GM21423 (cell line): ENCODE measurements at regions not wholly inside any gene's neighbourhood (a gene's known extent, or its start where the extent isn't known, plus 50 kb on each side); places are given as distances from the start of the nearest gene placed in this dataset.
A peak's percentile ranks its signal among the peaks of the same experiment; 100 is the strongest.

ENCODE experiments used
- ATAC-seq: cut with Tn5 transposase; IDR thresholded peaks from one replicate; pipeline ENCODE4 v1.9.1; 2021; ENCODE audit warnings: mild to moderate bottlenecking, moderate library complexity; ENCODE audit not compliant: unreplicated experiment

DNA sequence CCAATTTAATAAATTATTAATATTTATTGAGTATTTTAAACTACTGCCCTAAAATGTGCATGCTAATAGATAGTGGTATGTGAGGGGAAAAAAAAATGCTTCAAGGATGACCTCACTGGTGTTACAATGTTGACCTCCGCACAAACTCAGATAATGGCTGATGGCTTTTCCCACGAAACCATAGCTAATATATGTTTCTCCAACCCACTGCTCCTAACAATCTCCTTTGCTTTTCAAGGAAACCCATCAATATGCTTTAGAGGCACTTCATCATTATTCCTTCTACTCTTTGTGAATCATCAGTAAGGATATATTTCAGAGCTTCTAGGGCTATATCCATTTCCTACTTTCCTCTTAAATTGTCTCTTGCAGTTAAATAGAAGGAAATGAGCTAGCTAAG is 1752.0 kb upstream of the TENM3 start:
- no peak for ATAC-seq

GRCh38 chr4:180493299-180493698 is 1749.9 kb upstream of the TENM3 start:
- ATAC-seq: no peak

- no peak for ATAC-seq
Measured at GRCh38 chr4:180500154-180500553, 1743.0 kb upstream of the TENM3 start.

- ATAC-seq: no peak
Measured at GRCh38 chr4:180512801-180513475, 1730.3 kb upstream of the TENM3 start.

DNA sequence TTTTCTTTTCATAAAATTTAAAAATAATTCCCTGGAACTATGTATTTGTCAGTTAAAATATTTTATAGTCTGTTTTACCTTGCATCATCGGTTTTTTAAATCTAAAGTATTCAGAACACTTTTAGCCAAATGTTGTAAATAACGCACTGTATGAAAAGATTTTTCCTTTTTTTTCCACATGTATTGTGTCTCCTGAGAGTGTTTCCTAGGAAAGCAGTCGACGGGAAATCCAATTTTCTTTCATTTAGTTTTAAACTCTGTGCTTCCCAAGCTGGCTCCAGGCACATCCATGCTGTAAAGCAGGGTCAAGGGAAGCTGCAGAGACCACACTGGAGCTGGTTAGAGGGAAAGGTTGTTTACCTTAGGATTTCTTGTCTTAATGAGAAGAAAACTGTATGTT is 1724.3 kb upstream of the TENM3 start:
- no peak for ATAC-seq

GRCh38 chr4:180521181-180521580 is 1722.0 kb upstream of the TENM3 start:
- no peak for ATAC-seq

GRCh38 chr4:180525523-180526077 is 1717.6 kb upstream of the TENM3 start:
- ATAC-seq: no peak

DNA sequence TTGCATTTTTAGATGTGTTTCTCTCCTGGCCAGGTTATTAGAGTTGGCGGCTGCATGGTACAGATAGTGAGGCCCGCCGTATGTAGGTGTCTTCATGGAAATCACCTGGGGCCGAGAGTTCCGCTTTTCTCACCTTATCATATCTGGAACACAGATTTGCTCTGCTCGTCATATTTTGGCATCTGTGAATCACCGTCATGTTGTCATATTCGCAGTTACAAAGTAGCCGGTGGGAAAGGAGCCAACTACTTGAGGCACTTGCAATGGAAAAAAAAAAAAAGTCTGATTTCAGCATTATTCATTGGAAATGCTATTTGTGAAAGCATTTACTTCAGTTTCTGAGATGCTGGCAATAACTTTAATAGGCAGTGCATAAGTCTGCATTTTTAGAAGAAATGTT is 1715.2 kb upstream of the TENM3 start:
- no peak for ATAC-seq

DNA sequence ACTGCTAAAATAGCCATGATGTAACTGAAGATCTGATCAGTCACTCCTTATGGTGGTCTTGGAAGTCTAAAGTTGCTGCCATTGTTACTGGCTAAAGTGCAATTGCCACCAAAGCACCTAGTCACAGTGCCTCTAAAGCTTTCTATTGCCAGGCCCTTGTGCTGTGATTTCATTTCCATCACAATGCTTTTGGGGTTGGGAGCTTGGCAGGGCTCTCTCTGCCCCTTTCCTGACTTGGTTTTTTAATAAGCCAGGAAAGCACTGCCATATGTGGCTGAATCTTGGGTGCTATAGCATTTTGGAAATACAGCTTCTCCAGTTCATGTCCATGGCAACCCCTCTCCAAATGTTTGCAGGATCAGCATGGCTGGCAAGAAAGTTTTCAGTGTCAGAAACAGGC is 1712.4 kb upstream of the TENM3 start:
- no peak for ATAC-seq

GRCh38 chr4:180532691-180533090 is 1710.5 kb upstream of the TENM3 start:
- no peak for ATAC-seq

DNA sequence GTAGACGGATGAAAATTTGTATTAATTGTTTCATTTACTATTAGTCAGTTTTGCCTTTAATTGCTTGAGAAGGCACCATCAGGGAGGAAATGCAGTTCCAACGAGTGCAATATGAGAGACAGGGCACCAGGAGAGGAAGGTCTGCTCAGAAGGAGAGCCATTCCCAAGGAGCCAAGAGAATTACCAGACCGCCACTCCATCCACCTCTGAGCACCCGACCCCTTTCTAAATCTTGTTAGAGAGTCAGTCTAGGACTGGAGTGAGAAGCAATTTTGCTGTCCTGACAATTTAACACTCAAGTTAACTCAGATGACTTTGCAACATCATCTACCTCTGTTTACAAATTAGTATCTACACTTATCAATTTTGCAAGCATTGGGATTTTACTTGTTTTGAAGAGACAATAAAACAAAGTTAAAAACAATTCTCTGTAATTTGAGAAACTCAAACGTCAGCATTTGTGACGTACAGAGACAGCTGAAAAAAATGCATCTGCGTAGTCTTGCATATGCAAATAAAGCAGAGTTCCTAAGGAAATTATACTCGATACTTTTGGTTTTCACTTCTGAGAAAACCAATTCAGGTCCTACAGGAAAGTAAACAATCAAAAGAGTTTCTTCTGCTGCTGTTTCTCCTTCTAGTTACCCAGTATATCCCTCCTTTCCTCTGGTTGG is 1704.7 kb upstream of the TENM3 start:
- no peak for ATAC-seq

DNA sequence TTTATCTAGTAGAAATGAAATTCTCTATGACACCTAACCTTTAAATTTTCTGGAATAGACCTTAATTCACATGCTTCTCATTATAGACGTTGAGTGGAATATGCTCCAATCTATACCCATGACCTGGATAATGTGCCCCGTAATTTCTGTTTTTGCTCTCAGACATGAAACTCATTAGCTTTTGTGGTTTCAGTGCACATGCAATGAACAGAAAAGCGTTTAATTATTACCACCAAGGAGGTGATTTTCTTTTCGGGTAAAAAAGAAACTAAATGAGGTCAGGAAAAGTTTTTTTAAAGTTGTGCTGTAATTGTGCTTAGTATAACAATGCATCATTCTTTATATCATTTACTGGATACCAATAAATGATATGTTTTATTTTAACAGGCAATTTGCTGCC is 1703.9 kb upstream of the TENM3 start:
- peak; percentile 87 for ATAC-seq

DNA sequence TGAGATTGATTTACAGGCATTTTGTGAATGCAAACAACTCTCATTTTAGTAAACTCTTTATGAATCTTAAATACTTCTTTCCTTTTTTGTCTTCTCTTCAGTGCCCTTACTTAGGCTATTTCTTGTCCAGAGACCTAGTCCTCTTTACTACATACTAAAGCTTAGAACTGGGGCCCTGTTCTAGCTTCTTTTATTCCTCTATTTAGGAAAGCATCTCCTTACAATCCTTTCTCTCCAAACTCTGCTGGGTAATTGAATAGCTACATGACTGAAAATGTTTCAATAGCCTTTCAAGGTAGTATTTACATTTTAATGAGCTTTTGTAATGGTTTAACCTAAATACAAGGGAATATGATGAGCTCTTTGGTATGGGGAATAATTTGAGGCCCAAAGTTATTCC is 1701.5 kb upstream of the TENM3 start:
- ATAC-seq: no peak

DNA sequence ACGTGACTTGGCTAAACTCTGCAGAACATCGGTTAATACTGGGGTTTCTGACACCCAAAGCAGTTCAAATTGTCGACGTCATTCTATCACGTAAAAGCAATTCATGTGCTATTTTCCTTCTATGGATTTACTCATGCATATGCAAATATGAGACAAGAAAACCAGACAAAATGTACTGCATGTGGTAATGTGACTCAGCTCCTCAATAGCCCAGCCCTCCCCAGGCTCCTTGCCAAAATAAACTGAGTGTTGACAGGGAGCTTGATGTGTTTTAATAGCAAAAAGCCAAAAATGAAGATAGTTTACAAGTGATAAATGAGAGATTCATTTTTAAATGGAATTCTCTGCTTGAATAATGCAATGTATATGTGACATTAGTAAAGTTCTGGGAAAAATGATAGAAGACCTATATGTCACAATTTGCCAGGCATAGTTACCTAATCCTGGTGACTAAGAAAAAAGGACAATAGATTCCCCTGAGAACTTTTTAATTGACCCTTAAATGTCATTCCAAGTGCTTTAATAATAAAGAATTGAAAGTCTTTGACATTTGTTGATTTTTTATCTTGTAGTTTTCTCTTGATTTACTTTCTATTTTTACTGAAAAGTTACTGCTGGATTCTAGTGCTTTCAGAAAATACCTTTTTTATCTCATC is 1700.6 kb upstream of the TENM3 start:
- no peak for ATAC-seq

GRCh38 chr4:180550106-180550505 is 1693.1 kb upstream of the TENM3 start:
- ATAC-seq: no peak

GRCh38 chr4:180557348-180557747 is 1685.9 kb upstream of the TENM3 start:
- ATAC-seq: no peak

- ATAC-seq: no peak
Measured at GRCh38 chr4:180557950-180558349, 1685.3 kb upstream of the TENM3 start.

GRCh38 chr4:180558427-180558826 is 1684.8 kb upstream of the TENM3 start:
- ATAC-seq: no peak

- no peak for ATAC-seq
Measured at GRCh38 chr4:180560896-180561295, 1682.3 kb upstream of the TENM3 start.

- ATAC-seq: no peak
Measured at GRCh38 chr4:180564026-180564425, 1679.2 kb upstream of the TENM3 start.

DNA sequence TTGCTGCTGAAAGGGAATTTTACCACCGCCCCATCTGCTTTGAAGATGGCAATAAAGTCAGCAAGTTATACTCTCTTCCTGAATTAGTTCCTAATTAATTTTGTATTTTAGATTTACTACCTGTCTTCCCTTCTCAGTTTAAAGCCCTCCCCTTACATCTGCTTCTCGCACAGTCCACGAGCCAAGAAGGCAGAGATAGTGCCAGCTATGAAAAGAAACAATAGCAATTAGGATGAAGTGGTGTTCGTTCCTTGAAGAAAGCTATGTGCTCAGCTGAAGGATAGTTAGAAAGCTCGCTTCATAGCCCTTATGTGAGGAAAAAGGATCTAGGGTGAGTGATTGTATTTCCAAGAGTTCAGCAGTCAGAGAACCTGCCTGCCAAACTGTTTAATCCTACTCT is 1678.8 kb upstream of the TENM3 start:
- no peak for ATAC-seq

DNA sequence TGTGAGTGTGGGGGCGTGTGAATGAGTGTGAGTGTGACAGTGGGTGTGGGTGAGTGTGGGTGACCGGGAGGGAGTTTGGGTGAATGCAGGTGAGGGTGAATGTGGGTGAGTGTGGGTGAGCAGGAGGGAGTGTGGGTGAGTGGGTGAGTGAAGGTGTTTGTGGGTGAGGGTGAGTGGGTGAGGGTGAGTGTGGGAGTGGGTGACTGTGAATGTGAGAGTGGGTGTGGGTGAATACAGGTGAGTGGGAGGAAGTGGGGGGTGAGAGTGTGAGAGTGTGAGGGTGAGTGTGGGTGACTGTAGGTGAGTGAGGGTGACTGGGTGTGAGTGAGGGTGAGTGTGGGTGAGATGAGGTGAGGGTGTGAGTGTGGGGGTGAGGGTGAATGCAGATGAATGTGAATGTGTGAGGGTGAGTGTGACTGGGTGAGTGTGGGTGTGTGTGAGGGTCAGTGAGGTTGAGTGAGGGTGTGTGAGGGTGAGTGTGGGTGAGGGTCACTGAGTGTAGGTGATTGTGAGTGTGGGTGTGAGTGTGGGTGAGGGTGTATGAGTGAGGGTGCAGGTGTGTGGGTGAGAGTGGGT is 1677.3 kb upstream of the TENM3 start:
- ATAC-seq: no peak
